Left colon (tissue), 2 donors: ENCODE measurements at regions not wholly inside any gene's neighbourhood (a gene's known extent, or its start where the extent isn't known, plus 50 kb on each side); places are given as distances from the start of the nearest gene placed in this dataset.

Experiments used
- ATAC-seq: fragments of 200-7000 bp; cut with Tn5 transposase; one replicate; pipeline ENCODE4 v1.9.1; 2020; ENCODE audit warnings: mild to moderate bottlenecking, moderate library complexity
- DNase-seq, 2 donors: peaks; one replicate each; pipeline ENCODE4 v3.0.0-alpha.2; 2020
- intact Hi-C, 2 donors: fragments of 100-400 bp; cut with DNase I in 1 of 2; cut with micrococcal nuclease in 1 of 2; formaldehyde crosslinking; loops; one replicate each; pipeline versions ENCODE4 v1.11.2 to v1.14.0; 2022; cut with DNase I, micrococcal nuclease
- donor health status: DM: no; HTN: no; CAD: no.
- donor health status: DM: yes; HTN: yes; CAD: no.

DNA sequence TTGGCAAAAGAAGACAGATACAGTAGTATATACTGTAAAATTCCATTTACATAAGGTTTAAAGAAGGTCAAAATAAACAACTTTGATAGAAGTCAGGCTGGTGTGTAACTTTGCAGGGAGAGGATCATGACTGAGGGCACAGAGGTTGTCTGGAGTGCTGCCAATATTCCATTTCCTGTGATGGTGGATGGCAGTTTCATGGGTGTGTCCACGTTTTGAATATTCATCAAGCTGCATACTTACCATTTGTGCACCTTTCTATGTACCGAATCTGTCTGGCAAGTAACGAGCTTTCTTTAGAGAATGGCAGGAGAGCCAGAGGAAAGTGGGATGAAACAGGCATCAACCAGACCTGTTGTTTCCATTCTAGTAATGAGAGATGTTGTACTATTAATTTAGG lies 420.5 kb upstream of the HTR2A start:
- intact Hi-C loops = no loop called here
- DNase-seq (no peak), ATAC-seq (no peak)

DNA sequence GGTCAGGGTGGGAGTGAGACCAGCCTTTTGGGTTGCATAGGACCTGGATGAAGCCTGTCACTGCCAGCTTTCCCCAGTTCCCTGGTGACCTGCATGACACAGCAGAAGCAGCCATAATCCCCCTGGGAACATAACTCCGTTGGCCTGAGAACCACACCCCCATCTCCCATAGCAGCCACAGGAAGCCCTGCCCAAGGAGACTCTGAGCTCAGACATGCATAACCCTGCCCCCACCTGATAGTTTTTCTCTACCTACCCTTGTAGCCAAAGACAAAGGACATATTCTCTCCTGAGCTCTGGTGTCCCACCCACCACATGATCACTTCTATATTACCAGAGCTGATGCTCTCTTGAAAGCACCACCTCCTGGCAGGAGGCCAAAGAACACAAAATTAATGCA lies 413.5 kb upstream of the HTR2A start:
- no peak for ATAC-seq
- intact Hi-C loops = no loop called here
- no peak for DNase-seq

DNA sequence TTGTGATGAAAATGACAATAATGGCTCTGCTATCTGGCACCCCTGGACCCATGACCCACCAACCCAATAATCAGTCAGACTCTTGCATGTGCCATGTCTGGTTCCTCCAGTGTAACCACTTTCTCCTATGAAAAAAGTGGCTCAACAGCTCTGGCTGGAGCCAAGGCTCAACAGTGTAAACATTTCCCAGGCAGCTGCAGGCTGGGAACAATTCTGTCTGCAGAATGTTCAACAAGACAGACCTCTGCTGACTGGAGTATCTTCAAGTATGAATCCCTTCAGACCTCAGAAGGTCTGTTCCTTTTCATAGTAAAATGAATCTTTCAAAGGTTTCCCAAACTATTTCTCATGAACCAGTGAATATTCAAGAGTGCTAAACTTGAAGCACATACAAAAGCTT lies 410.1 kb upstream of the HTR2A start:
- no peak for ATAC-seq
- no peak for DNase-seq

DNA sequence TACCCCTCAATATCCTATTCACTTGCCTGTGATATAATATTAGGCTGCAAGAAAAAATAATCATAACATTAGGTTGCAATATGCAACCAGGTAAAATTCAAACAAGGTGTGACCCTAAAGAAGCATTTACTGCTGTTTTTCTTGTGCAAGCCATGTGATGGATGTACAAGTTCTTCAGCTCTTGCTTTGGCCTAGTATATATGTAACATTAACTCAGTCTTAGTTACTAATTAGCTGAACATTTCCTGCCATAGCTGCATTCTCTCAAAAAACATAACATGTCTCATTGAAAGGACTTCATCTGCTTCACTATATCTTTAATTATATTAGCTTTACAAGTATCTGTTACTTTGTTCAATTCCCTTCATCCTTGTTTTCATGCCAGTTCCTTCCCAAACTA lies 406.8 kb upstream of the HTR2A start:
- intact Hi-C loops = no loop called here
- ATAC-seq (no peak), DNase-seq (no peak)

More for the DNA sequence above, 410.1 kb upstream of the HTR2A start:
- intact Hi-C loops = no loop called here

GRCh38 chr13:47299304-47299703 lies 402.5 kb upstream of the HTR2A start:
- ATAC-seq = no peak
- intact Hi-C loops = no loop called here

DNA sequence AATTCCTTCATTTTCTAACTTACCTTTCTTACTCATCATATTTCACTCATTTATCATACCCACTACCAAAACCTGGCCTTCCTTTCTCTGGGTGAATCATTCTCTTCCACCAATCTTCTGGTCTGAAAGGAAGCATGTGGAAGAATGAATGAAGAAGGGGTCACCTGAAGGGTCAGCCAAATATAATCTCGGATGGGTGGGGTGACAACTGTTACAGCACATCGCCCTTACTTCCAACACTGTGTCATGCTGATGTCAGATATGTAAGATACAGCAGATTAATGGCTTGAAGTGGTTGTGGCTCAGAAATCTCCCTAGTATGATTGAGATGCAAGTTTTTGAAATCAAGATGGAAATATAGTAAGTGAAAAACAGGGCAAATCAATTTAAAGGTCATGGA lies 401.7 kb upstream of the HTR2A start:
- intact Hi-C loops = no loop called here
- DNase-seq = no peak
- no peak for ATAC-seq

More at GRCh38 chr13:47299304-47299703, 402.5 kb upstream of the HTR2A start:
- no peak for DNase-seq

- DNase-seq (no peak), ATAC-seq (no peak)
- intact Hi-C loops = no loop called here
These were observed 397.8 kb upstream of the HTR2A start for GRCh38 chr13:47294691-47295090.

- ATAC-seq = no peak
- DNase-seq = no peak
These were observed 394.3 kb upstream of the HTR2A start for GRCh38 chr13:47291107-47291656.

DNA sequence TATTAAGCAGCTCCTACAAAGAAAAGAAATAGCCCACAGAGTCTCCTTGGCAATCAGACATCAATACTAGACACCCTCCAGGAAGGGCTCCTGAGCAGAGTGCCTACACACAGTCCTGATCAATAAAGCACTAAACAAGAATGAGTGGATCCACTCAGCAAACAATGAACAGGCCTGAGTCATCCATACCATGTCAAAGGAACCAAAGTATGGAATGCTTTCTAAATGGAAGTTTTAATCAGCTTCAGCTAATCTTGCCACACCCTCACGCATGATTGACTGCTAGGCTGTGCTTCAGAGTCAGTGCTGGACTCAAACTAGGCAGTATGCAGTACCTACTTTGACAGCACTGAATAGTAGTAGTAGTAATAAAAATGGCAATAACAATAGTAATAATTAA lies 392.7 kb upstream of the HTR2A start:
- ATAC-seq = no peak
- intact Hi-C loops = no loop called here
- no peak for DNase-seq

More at GRCh38 chr13:47291107-47291656, 394.3 kb upstream of the HTR2A start:
- intact Hi-C loops = no loop called here

DNA sequence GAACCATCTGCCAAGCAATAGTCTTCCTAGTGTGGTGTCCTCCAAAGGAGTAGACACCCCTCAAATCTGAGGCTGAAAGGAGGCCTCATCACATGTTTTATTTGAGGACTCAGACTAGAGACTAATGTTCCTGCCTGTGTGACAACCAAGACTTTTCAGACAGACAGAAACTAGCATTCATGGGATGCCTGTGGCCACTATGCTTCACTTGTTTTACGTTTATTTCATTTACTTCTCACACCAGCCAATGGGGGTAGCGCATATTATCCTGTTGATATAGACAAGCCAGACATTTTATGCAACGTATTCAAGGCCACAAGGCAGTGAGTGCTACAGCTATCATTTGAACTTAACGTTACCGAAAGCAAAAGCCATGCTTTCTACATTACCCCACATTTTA lies 391.7 kb upstream of the HTR2A start:
- ATAC-seq = no peak
- DNase-seq = no peak
- intact Hi-C loops = no loop called here

DNA sequence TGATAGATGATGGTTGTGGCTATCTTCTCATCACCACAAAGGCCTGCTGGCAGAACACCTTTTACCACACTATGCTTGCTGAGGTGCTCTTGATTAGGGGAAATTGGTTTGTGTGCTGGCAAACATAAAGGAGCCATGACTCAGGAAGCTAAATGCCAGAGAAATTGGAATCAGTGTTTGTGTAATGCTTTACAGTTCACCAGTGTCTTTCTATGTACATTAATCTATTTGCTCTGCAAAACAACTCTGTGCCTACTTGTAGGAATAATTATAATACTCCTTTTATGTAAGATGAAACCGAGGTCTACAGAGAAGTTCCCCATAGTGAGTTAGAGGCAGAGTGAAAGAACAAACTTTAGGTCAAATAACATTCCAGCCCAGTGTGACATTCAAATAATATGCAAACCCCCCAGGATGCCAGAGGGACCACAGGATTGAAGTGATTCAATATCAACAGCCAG lies 390.5 kb upstream of the HTR2A start:
- no peak for ATAC-seq
- no peak for DNase-seq
- intact Hi-C loops = no loop called here

GRCh38 chr13:47281991-47282390 lies 385.1 kb upstream of the HTR2A start:
- DNase-seq (no peak), ATAC-seq (no peak)
- intact Hi-C loops = no loop called here

- no peak for ATAC-seq
- DNase-seq = no peak
- intact Hi-C loops = no loop called here
These were observed 383.1 kb upstream of the HTR2A start for GRCh38 chr13:47279920-47280319.

GRCh38 chr13:47277774-47278173 lies 380.9 kb upstream of the HTR2A start:
- no peak for DNase-seq

GRCh38 chr13:47268270-47268669 lies 371.4 kb upstream of the HTR2A start:
- intact Hi-C loops = no loop called here
- DNase-seq (no peak), ATAC-seq (no peak)

More at GRCh38 chr13:47277774-47278173, 380.9 kb upstream of the HTR2A start:
- no peak for ATAC-seq
- intact Hi-C loops = no loop called here

DNA sequence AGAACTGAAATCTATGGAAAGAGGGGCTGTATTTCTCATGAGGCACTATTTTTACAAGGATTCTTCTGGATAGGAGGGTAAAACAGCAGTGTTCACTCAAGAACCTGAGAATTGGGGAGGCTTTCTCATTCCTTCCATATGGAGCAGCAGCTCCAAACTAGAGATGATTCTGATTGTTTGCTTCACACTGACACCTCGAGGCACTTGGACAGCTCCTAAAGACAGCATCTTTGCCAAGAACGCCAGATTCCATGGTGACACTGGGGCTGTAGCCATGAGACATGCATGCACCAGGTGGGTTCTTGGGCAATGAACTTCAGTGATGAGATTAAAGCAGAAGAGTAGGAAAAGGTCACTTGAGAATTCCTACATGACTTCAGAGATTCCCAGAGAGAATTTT lies 361.5 kb upstream of the HTR2A start:
- DNase-seq (no peak), ATAC-seq (no peak)
- intact Hi-C loops = no loop called here

- ATAC-seq = no peak
- intact Hi-C loops = no loop called here
- no peak for DNase-seq
These were observed 359.8 kb upstream of the HTR2A start for GRCh38 chr13:47256618-47257017.

GRCh38 chr13:47252627-47253026 lies 355.8 kb upstream of the HTR2A start:
- ATAC-seq = no peak
- intact Hi-C loops = no loop called here

DNA sequence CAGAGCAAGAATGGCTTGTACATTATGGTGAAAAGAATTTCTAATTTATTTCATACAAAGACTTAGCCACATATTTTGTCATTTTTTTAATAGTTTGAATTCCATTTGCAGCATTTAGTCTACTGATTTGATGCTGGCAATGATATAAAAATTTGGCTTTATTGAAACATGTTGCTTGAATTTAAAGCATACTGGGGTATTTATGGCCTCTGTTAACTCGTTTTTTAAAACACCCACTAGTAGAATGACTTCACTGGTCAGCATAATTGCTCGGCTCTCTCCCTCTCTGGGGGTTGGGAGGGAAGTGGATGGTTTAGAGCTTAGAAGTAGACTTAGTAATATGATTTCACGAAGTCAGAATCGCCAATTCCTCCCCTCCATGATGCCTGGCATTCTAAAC lies 354.9 kb upstream of the HTR2A start:
- no peak for DNase-seq
- intact Hi-C loops = no loop called here
- no peak for ATAC-seq

More at GRCh38 chr13:47252627-47253026, 355.8 kb upstream of the HTR2A start:
- no peak for DNase-seq

DNA sequence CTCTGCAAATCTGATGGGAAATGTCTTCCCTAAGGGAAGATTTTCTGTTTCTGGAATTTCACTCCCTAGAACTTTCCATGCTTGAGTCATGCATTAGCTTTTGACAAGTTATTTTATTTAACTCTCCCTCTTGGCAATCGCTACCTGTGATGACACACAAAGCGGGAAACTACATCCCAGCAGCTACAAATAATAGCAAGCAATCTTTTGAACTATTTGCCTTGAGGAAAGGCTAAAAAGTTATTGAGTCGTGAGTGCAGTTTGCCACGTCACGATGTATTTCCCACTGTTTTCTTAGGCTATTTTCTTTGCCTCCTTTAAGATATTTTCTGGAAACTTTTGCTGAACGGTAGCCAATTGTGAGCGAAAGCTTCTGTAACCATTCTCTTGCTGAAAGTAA lies 353.3 kb upstream of the HTR2A start:
- no peak for ATAC-seq
- DNase-seq = no peak

GRCh38 chr13:47249266-47249665 lies 352.4 kb upstream of the HTR2A start:
- ATAC-seq = no peak
- intact Hi-C loops = no loop called here
- DNase-seq = no peak

More for the DNA sequence above, 353.3 kb upstream of the HTR2A start:
- intact Hi-C loops = no loop called here
